ENCODE measurements at regions not wholly inside any gene's neighbourhood (a gene's known extent, or its start where the extent isn't known, plus 50 kb on each side); places are given as distances from the start of the nearest gene placed in this dataset.

- Histone ChIP-seq H3K36me3 (ENCODE audit: low read depth, low read length) (no peaks in the 10 kb centered on the region), H3K9me2 (replicated peaks; ENCODE audit: low read length) (no peaks in the 10 kb centered on the region), H4K20me1 (ENCODE audit: low read length) (no peaks in the 10 kb centered on the region), H3K9me3 (ENCODE audit: low read length) (no peaks in the 10 kb centered on the region), H3K4me3 (ENCODE audit: low read length) (no peak overlapping the region), H3K79me2 (ENCODE audit: low read length) (no peaks in the 10 kb centered on the region), H2AFZ (ENCODE audit: low read length) (no peak overlapping the region), H3K4me1 (ENCODE audit: insufficient read depth, low read length) (peaks cover 58% of the 10 kb centered on the region), H3K4me2 (ENCODE audit: low read length) (no peak overlapping the region), H3K9ac (ENCODE audit: low read length) (peak overlapping the region; percentile 11; the same call in 1 of the 2 replicates), H3F3A (ENCODE audit: low read length, unreplicated experiment) (no peaks in the 10 kb centered on the region), H3K27ac (ENCODE audit: low read length) (peak overlapping the region; percentile 83), H3K27me3 (ENCODE audit: low read length) (no peaks in the 10 kb centered on the region)
- no peak for TF ChIP-seq CTCF (conservative IDR thresholded peaks at IDR 0.05; ENCODE audit: low read depth, low read length)
- TF ChIP-seq EZH2phosphoT487 (IDR thresholded peaks at IDR 0.05; ENCODE audit: borderline replicate concordance, low read length) = no peak
- no peak for TF ChIP-seq EZH2 (IDR thresholded peaks at IDR 0.05; ENCODE audit: low read length, unreplicated experiment)
- CTCF ChIA-PET = no interaction called here
- POLR2A ChIA-PET (ENCODE audit: unreplicated experiment) = no interaction called here
- BruUV-seq (replicated peaks) = no TSS peak
- no peak for ATAC-seq
- intact Hi-C loops (cut with micrococcal nuclease) = loop anchor here (5.0 to 10.0 kb wide), 2 partner anchors 55 to 137 kb away; no protein-coding TSS in a partner anchor
- no peak for DNase-seq
These were observed 57.7 kb upstream of the GADD45A start for GRCh38 chr1:67627336-67627735.

GRCh38 chr1:67627906-67628305 is 57.1 kb upstream of the GADD45A start:
- H3K9me2 ChIP-seq (replicated peaks; ENCODE audit: low read length) = no peaks in the 10 kb centered on the region
- H3K36me3 ChIP-seq (ENCODE audit: low read depth, low read length) = no peaks in the 10 kb centered on the region
- no peak overlapping the region for H3K4me2 ChIP-seq (ENCODE audit: low read length)
- H3K79me2 ChIP-seq (ENCODE audit: low read length) = no peaks in the 10 kb centered on the region
- POLR2A ChIA-PET (ENCODE audit: unreplicated experiment) = no interaction called here
- no peaks in the 10 kb centered on the region for H3K9me3 ChIP-seq (ENCODE audit: low read length)
- H3K9ac ChIP-seq (ENCODE audit: low read length) = no peak overlapping the region
- H4K20me1 ChIP-seq (ENCODE audit: low read length) = no peaks in the 10 kb centered on the region
- no peaks in the 10 kb centered on the region for H3K27me3 ChIP-seq (ENCODE audit: low read length)
- CTCF ChIA-PET = no interaction called here
- H2AFZ ChIP-seq (ENCODE audit: low read length) = no peak overlapping the region
- TF ChIP-seq EZH2 (IDR thresholded peaks at IDR 0.05; ENCODE audit: low read length, unreplicated experiment) (no peak), CTCF (conservative IDR thresholded peaks at IDR 0.05; ENCODE audit: low read depth, low read length) (no peak), EZH2phosphoT487 (IDR thresholded peaks at IDR 0.05; ENCODE audit: borderline replicate concordance, low read length) (no peak)
- H3K27ac ChIP-seq (ENCODE audit: low read length) = peak overlapping the region; percentile 83
- no TSS peak for BruUV-seq (replicated peaks)
- DNase-seq (peak; percentile 39), ATAC-seq (no peak)
- H3F3A ChIP-seq (ENCODE audit: low read length, unreplicated experiment) = no peaks in the 10 kb centered on the region
- peaks cover 58% of the 10 kb centered on the region for H3K4me1 ChIP-seq (ENCODE audit: insufficient read depth, low read length)
- intact Hi-C loops (cut with micrococcal nuclease) = loop anchor here (2.0 to 10.0 kb wide), 3 partner anchors 15 to 137 kb away; no protein-coding TSS in a partner anchor
- no peak overlapping the region for H3K4me3 ChIP-seq (ENCODE audit: low read length)

- no peak overlapping the region for H3K4me3 ChIP-seq (ENCODE audit: low read length)
- intact Hi-C loops (cut with micrococcal nuclease) = loop anchor here (2.0 to 10.0 kb wide), 4 partner anchors 17 to 135 kb away; no protein-coding TSS in a partner anchor
- TF ChIP-seq EZH2 (IDR thresholded peaks at IDR 0.05; ENCODE audit: low read length, unreplicated experiment) (no peak), CTCF (conservative IDR thresholded peaks at IDR 0.05; ENCODE audit: low read depth, low read length) (no peak), EZH2phosphoT487 (IDR thresholded peaks at IDR 0.05; ENCODE audit: borderline replicate concordance, low read length) (no peak)
- H3K9ac ChIP-seq (ENCODE audit: low read length) = no peak overlapping the region
- DNase-seq = peak; percentile 66
- H3F3A ChIP-seq (ENCODE audit: low read length, unreplicated experiment) = no peaks in the 10 kb centered on the region
- no peaks in the 10 kb centered on the region for H3K27me3 ChIP-seq (ENCODE audit: low read length)
- H3K4me2 ChIP-seq (ENCODE audit: low read length) = peak overlapping the region; percentile 18; the same call in 1 of the 2 replicates
- ATAC-seq = peak; percentile 58
- H3K36me3 ChIP-seq (ENCODE audit: low read depth, low read length) = no peaks in the 10 kb centered on the region
- peak overlapping the region; percentile 50 for H3K27ac ChIP-seq (ENCODE audit: low read length)
- no TSS peak for BruUV-seq (replicated peaks)
- H2AFZ ChIP-seq (ENCODE audit: low read length) = no peak overlapping the region
- H4K20me1 ChIP-seq (ENCODE audit: low read length) = no peaks in the 10 kb centered on the region
- peaks cover 58% of the 10 kb centered on the region for H3K4me1 ChIP-seq (ENCODE audit: insufficient read depth, low read length)
- no peaks in the 10 kb centered on the region for H3K79me2 ChIP-seq (ENCODE audit: low read length)
- POLR2A ChIA-PET (ENCODE audit: unreplicated experiment) = interaction anchor here (0.5 kb wide), 1 partner anchor 56 kb away, joined by 9 read pairs; the partner anchor contains the start of gene GADD45A
- no peaks in the 10 kb centered on the region for H3K9me3 ChIP-seq (ENCODE audit: low read length)
- H3K9me2 ChIP-seq (replicated peaks; ENCODE audit: low read length) = no peaks in the 10 kb centered on the region
- CTCF ChIA-PET = interaction anchor here (0.9 kb wide), 1 partner anchor 131 kb away, joined by 3 read pairs; no protein-coding TSS in a partner anchor
These were observed 55.5 kb upstream of the GADD45A start for GRCh38 chr1:67629370-67630075.

All from PC-3 (cell line).